SU-DHL-6 (cell line): ENCODE measurements at regions not wholly inside any gene's neighbourhood (a gene's known extent, or its start where the extent isn't known, plus 50 kb on each side); places are given as distances from the start of the nearest gene placed in this dataset.

Source experiments
- EZH2phosphoT487 ChIP-seq: fragments of 200-600 bp; sonication (generic), shearing (Covaris generic); conservative IDR thresholded peaks from 2 replicates; pipeline ENCODE4 v1.6.1; 2018; ENCODE audit warnings: mild to moderate bottlenecking, antibody characterized with exemption, low read length, moderate library complexity, mixed read lengths
- TF ChIP-seq, protein P1 (sequence below): fragments of 200-600 bp; sonication (generic); IDR thresholded peaks from one replicate; pipeline ENCODE4 v1.5.1; 2017; ENCODE audit warnings: antibody characterized with exemption, mild to moderate bottlenecking, low read length, moderate library complexity; ENCODE audit not compliant: insufficient read depth, poor library complexity, severe bottlenecking

DNA sequence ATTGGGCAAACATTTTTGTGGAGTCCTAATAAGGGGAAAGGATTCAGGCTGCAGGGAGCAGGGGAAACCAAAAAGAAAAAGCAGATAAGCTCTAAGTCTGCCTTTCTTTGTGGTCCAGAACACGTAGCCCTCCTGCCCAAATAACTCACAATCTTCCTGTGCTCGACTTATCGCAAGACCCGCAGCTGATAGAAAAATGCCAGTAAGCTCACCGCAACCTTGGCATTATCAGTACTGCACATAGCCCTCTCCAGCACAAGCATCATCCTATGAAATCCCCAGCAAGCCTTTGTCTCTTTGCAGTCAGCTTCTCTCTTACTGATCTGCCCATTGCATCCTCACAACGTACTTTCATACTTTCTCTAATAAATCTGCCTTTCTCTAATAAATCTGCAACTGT is 202.4 kb upstream of the HNRNPA3 start:
- TF ChIP-seq, protein P1, sequence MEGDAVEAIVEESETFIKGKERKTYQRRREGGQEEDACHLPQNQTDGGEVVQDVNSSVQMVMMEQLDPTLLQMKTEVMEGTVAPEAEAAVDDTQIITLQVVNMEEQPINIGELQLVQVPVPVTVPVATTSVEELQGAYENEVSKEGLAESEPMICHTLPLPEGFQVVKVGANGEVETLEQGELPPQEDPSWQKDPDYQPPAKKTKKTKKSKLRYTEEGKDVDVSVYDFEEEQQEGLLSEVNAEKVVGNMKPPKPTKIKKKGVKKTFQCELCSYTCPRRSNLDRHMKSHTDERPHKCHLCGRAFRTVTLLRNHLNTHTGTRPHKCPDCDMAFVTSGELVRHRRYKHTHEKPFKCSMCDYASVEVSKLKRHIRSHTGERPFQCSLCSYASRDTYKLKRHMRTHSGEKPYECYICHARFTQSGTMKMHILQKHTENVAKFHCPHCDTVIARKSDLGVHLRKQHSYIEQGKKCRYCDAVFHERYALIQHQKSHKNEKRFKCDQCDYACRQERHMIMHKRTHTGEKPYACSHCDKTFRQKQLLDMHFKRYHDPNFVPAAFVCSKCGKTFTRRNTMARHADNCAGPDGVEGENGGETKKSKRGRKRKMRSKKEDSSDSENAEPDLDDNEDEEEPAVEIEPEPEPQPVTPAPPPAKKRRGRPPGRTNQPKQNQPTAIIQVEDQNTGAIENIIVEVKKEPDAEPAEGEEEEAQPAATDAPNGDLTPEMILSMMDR: no peak
- no peak for TF ChIP-seq EZH2phosphoT487
